PC-9 (cell line): ENCODE measurements at regions not wholly inside any gene's neighbourhood (a gene's known extent, or its start where the extent isn't known, plus 50 kb on each side); places are given as distances from the start of the nearest gene placed in this dataset.

Source experiments
- BruUV-seq: library from RNA; stranded (reverse); fragments of 400-500 nt; replicated peaks from 2 replicates; lab custom pipeline; 2021; lab: Mats Ljungman, UMichigan
- CTCF ChIA-PET: fragments of 300-600 bp; sonication (Branson Sonifier 250); formaldehyde crosslinking; loops from one replicate; lab custom pipeline; 2022; ENCODE audit warnings: antibody characterized with exemption; lab: Charles Lee
- POLR2A ChIA-PET: fragments of 300-600 bp; sonication (Branson Sonifier 250); formaldehyde crosslinking; loops from one replicate; lab custom pipeline; 2022; ENCODE audit warnings: antibody characterized with exemption; ENCODE audit not compliant: unreplicated experiment; lab: Charles Lee
- DNase-seq, 2 experiments: peaks; one replicate each; pipeline versions ENCODE4 v3.0.0 to v3.0.0-alpha.2; 2015 to 2022; ENCODE audit warnings: mixed read lengths in 1 of 2
- H2AFZ ChIP-seq: fragments of 200-600 bp; sonication (generic); 2 replicates; pipeline ENCODE4 v1.8.1; 2017; ENCODE audit warnings: antibody characterized with exemption
- H3F3A ChIP-seq: fragments of 200-600 bp; sonication (generic); 2 replicates; pipeline ENCODE4 v1.8.1; 2017; ENCODE audit warnings: antibody characterized with exemption, mild to moderate bottlenecking, low read depth; ENCODE audit not compliant: insufficient read depth
- H3K27ac ChIP-seq: fragments of 200-600 bp; sonication (generic); 2 replicates; pipeline ENCODE4 v1.6.1; 2016; ENCODE audit warnings: mixed run types
- H3K27me3 ChIP-seq: fragments of 200-600 bp; sonication (generic); 2 replicates; pipeline ENCODE4 v1.6.1; 2016; ENCODE audit warnings: low read depth, mixed run types; ENCODE audit not compliant: insufficient read depth
- H3K36me3 ChIP-seq: fragments of 200-600 bp; sonication (generic); 2 replicates; pipeline ENCODE4 v1.6.1; 2016; ENCODE audit warnings: low read depth, mixed run types
- H3K4me1 ChIP-seq: fragments of 200-600 bp; sonication (generic); replicated peaks from 2 replicates; pipeline ENCODE4 v1.6.1; 2016; ENCODE audit warnings: mixed run types; ENCODE audit not compliant: insufficient read depth
- H3K4me2 ChIP-seq: fragments of 200-600 bp; sonication (generic); 2 replicates; pipeline ENCODE4 v1.6.1; 2017; ENCODE audit warnings: mixed run types
- H3K4me3 ChIP-seq: fragments of 200-600 bp; sonication (generic); 2 replicates; pipeline ENCODE4 v1.6.1; 2016; ENCODE audit warnings: mixed run types
- H3K79me2 ChIP-seq: fragments of 200-600 bp; sonication (generic); 2 replicates; pipeline ENCODE4 v1.6.1; 2017; ENCODE audit warnings: low read depth, mixed run types
- H3K9me2 ChIP-seq: fragments of 200-600 bp; sonication (generic); 2 replicates; pipeline ENCODE4 v1.8.1; 2017; ENCODE audit warnings: mild to moderate bottlenecking; ENCODE audit not compliant: insufficient read depth
- H3K9me3 ChIP-seq: fragments of 200-600 bp; sonication (generic); 2 replicates; pipeline ENCODE4 v1.8.1; 2016; ENCODE audit warnings: low read depth; ENCODE audit not compliant: insufficient read depth
- H4K20me1 ChIP-seq: fragments of 200-600 bp; sonication (generic); 2 replicates; pipeline ENCODE4 v1.8.1; 2017; ENCODE audit not compliant: insufficient read depth
- EZH2 ChIP-seq: fragments of 200-600 bp; sonication (generic); IDR thresholded peaks from 2 replicates; pipeline ENCODE4 v1.8.0; 2017; ENCODE audit warnings: antibody characterized with exemption, low read depth
- intact Hi-C: fragments of 100-400 bp; cut with micrococcal nuclease; formaldehyde crosslinking; loops from one replicate; pipeline ENCODE4 v1.10.0; 2022; ENCODE audit not compliant: unreplicated experiment
- TF ChIP-seq, protein P1 (sequence below): fragments of 200-600 bp; sonication (generic); conservative IDR thresholded peaks from 2 replicates; pipeline ENCODE4 v1.6.1; 2017; ENCODE audit warnings: mixed run types, antibody characterized with exemption, mild to moderate bottlenecking, moderate library complexity

DNA sequence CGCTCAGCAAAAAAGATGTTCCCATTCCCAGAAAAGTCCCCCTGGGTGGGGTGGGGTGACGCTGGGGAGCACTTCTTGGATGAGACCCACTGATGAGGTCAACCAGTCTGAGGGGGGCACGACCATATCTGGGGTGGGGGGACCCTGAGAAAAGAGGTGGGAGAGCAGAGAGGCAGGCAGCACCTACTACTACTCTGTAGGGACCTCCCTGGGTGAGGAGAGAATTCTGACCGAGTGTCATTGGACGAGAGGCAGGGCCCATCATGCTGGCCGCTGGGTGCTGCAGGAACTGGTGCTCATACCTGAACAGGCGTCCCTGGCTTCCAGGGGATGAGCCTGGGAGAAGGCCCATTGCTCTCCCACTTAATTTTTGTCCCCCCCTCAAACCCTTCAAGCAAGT lies 158.8 kb downstream of the KLF13 start:
- intact Hi-C loops, result loop anchor here (5.0 kb wide), 1 partner anchor 593 kb away; no protein-coding TSS in a partner anchor
- CTCF ChIA-PET, result no interaction called here
- TF ChIP-seq EZH2, result no peak
- TF ChIP-seq, protein P1, sequence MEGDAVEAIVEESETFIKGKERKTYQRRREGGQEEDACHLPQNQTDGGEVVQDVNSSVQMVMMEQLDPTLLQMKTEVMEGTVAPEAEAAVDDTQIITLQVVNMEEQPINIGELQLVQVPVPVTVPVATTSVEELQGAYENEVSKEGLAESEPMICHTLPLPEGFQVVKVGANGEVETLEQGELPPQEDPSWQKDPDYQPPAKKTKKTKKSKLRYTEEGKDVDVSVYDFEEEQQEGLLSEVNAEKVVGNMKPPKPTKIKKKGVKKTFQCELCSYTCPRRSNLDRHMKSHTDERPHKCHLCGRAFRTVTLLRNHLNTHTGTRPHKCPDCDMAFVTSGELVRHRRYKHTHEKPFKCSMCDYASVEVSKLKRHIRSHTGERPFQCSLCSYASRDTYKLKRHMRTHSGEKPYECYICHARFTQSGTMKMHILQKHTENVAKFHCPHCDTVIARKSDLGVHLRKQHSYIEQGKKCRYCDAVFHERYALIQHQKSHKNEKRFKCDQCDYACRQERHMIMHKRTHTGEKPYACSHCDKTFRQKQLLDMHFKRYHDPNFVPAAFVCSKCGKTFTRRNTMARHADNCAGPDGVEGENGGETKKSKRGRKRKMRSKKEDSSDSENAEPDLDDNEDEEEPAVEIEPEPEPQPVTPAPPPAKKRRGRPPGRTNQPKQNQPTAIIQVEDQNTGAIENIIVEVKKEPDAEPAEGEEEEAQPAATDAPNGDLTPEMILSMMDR, result no peak
- no peaks in the 10 kb centered on the region for H3K36me3 ChIP-seq
- no peaks in the 10 kb centered on the region for H3K79me2 ChIP-seq
- BruUV-seq, result no TSS peak
- POLR2A ChIA-PET, result no interaction called here
- H3K4me3 ChIP-seq, result no peak overlapping the region
- H3F3A ChIP-seq, result no peaks in the 10 kb centered on the region
- no peak overlapping the region for H3K27ac ChIP-seq
- no peaks in the 10 kb centered on the region for H4K20me1 ChIP-seq
- H2AFZ ChIP-seq, result no peak overlapping the region
- no peak overlapping the region for H3K4me2 ChIP-seq
- H3K9me2 ChIP-seq, result no peaks in the 10 kb centered on the region
- DNase-seq, result no peak
- no peaks in the 10 kb centered on the region; the same call in 1 of the 2 replicates for H3K27me3 ChIP-seq
- no peaks in the 10 kb centered on the region for H3K9me3 ChIP-seq
- H3K4me1 ChIP-seq, result no peaks in the 10 kb centered on the region

DNA sequence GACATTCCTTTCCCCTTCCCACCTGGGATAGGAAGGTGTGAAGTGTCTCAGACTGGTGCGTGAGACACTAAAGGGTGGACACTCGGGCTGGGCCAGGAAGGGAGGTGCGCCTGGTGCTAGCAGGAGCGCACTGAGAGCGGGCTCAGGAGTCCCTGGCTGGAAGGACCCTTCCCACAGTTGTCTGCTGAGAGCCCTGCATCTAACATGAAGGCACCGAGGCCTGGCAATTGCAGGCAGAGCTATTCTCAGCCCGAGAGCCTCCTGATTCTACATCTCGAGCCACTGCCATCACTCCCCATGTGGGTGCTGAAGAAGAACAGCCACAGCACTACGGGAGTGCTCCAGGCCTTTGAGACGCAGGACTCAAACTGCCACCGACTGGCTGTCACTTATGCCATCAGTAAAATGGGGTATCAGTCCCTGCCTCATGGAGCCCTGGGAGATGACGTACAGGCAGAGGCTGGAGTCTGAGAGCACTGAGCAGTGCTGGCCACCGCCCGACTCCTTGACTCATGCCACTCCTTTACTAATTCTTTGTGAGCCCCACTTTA lies 159.4 kb downstream of the KLF13 start:
- Histone ChIP-seq H3K79me2 (no peaks in the 10 kb centered on the region), H3K4me2 (no peak overlapping the region), H2AFZ (no peak overlapping the region), H3K9me2 (no peaks in the 10 kb centered on the region), H3K9me3 (no peaks in the 10 kb centered on the region), H3K27me3 (no peaks in the 10 kb centered on the region; the same call in 1 of the 2 replicates), H3K27ac (no peak overlapping the region), H3K4me3 (no peak overlapping the region), H3K36me3 (no peaks in the 10 kb centered on the region), H3F3A (no peaks in the 10 kb centered on the region), H3K4me1 (no peaks in the 10 kb centered on the region), H4K20me1 (no peaks in the 10 kb centered on the region)
- DNase-seq, result no peak
- TF ChIP-seq, protein P1, result no peak
- TF ChIP-seq EZH2, result no peak
- no TSS peak for BruUV-seq
- intact Hi-C loops, result loop anchor here (5.0 kb wide), 1 partner anchor 594 kb away; no protein-coding TSS in a partner anchor
- ChIA-PET POLR2A (no interaction called here), CTCF (no interaction called here)

DNA sequence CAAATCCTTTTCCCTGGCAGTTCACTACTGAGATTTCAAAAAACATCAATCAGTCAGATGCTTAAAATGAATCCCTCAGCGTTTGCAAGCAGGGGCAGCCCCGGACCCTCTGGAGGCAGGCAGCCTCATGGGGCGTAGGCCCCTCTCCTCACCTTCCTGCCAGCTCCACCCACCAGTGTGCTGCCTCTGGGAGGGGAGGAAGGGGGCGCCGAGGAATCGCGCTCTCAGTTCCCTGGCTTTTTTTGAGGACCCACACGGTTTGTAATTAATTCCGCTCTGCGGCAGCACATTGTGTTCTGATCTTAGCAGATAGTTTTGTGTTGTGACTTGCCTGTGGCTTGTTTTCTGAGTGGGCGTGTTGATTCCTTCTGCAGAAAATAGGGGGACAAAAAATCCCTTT lies 159.9 kb downstream of the KLF13 start:
- POLR2A ChIA-PET, result no interaction called here
- CTCF ChIA-PET, result no interaction called here
- intact Hi-C loops, result loop anchor here (5.0 kb wide), 1 partner anchor 594 kb away; no protein-coding TSS in a partner anchor

More for the DNA sequence above, 159.9 kb downstream of the KLF13 start:
- no peak for TF ChIP-seq EZH2
- TF ChIP-seq, protein P1, result no peak
- H3K4me1 ChIP-seq, result no peaks in the 10 kb centered on the region
- H3F3A ChIP-seq, result no peaks in the 10 kb centered on the region
- H3K79me2 ChIP-seq, result no peaks in the 10 kb centered on the region
- no peaks in the 10 kb centered on the region for H3K9me3 ChIP-seq
- no peak overlapping the region for H3K4me2 ChIP-seq
- BruUV-seq, result no TSS peak
- no peak overlapping the region for H2AFZ ChIP-seq
- DNase-seq, result no peak
- no peak overlapping the region for H3K4me3 ChIP-seq
- H3K27ac ChIP-seq, result no peak overlapping the region
- H3K27me3 ChIP-seq, result no peaks in the 10 kb centered on the region; the same call in 1 of the 2 replicates
- H3K9me2 ChIP-seq, result no peaks in the 10 kb centered on the region
- no peaks in the 10 kb centered on the region for H4K20me1 ChIP-seq
- no peaks in the 10 kb centered on the region for H3K36me3 ChIP-seq
